ENCODE measurements at regions not wholly inside any gene's neighbourhood (a gene's known extent, or its start where the extent isn't known, plus 50 kb on each side); places are given as distances from the start of the nearest gene placed in this dataset.

DNA sequence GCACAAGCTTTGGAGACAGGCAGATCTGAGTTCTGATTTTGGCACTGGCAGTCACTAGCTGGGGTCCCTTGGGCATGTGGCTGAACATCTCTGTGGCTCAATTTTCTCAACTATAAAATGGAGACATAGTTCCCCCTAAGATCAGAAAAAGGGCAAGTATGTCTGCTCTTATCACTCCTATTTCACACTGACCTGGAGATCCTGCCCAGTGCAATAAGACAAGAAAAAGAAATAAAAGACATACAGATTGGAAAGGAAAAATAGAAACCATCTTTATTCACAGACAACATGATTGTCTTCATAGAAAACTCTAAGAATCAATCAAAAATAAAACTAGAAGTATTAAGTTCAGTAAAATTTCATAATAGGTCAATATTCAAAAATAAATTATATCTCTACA lies 56.0 kb upstream of the LHX1 start:
- Histone ChIP-seq H3K27me3 (ENCODE audit: control insufficient read depth, insufficient read depth, low read length) (peaks cover 2% of the 10 kb centered on the region), H3K4me3 (ENCODE audit: low read depth, low read length) (no peak overlapping the region), H3K36me3 (ENCODE audit: control insufficient read depth, insufficient read depth, low read length) (no peaks in the 10 kb centered on the region)
- no peak for DNase-seq (ENCODE audit: low read depth)
- TF ChIP-seq, protein P1, sequence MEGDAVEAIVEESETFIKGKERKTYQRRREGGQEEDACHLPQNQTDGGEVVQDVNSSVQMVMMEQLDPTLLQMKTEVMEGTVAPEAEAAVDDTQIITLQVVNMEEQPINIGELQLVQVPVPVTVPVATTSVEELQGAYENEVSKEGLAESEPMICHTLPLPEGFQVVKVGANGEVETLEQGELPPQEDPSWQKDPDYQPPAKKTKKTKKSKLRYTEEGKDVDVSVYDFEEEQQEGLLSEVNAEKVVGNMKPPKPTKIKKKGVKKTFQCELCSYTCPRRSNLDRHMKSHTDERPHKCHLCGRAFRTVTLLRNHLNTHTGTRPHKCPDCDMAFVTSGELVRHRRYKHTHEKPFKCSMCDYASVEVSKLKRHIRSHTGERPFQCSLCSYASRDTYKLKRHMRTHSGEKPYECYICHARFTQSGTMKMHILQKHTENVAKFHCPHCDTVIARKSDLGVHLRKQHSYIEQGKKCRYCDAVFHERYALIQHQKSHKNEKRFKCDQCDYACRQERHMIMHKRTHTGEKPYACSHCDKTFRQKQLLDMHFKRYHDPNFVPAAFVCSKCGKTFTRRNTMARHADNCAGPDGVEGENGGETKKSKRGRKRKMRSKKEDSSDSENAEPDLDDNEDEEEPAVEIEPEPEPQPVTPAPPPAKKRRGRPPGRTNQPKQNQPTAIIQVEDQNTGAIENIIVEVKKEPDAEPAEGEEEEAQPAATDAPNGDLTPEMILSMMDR (IDR thresholded peaks at IDR 0.05; ENCODE audit: insufficient read depth, low read length, severe bottlenecking) = no peak
- FAIRE-seq = no peak

DNA sequence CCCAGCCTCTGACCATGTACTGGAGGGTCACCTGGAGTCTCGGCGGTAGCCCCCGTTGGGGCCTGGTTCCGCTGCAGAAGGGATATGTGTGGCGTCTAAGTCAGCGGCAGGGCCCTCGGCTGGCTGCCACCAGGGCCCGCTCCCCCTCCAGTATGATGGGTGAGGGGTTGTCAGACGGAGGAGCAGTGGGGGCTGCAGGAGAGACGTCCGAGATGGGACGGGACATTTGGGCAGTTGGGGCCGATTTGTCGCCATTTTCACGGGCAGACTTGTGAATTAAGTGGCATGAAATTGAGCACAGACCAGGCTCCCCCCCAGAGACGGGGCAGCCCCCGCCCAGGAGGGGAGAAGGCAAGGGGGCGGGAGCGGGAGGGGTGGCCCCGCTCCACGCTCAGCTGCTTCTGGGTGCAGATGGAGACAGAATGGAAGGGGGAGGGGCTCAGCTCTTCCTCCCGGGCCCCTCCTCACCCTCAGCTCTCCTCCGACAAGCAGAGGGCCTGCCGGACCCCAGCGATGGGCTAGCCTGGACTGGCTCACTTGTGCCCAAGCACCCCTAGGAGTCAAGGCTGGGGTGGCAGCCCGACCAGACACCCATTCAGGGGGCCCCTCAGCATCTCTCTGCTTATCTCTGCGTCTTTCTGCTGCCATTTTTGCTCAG lies 52.7 kb upstream of the LHX1 start:
- H3K27me3 ChIP-seq (ENCODE audit: control insufficient read depth, insufficient read depth, low read length) = peaks cover 2% of the 10 kb centered on the region

DNA sequence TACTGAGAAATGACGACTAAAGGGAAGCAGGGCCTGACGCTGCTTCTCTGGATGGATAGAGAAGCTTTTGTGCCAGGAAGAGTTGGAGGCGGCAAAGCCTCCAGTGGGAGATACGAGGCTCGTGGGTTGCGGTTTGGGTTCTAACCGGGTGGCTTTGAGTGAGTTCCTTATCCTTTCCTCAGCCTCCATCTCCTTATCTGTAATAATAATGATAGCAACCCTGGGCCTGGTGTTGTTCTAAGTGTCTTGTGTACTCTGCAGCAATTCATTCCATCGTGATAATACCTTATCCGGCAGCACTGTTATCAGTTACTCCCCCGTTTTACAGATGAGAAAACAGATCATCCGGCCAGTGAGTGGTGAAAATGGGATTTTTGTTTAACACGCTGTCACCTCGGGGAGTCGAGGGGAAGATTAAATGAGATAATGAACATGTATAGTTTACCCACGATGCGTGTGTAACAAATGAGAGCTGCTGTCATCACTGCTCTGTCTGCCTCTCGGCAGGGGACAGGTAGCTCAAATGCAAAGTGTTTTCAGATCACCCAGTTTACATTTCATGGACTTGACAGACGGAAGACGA lies 52.0 kb upstream of the LHX1 start:
- DNase-seq (ENCODE audit: low read depth) = no peak
- Histone ChIP-seq H3K4me3 (ENCODE audit: low read depth, low read length) (no peak overlapping the region), H3K27me3 (ENCODE audit: control insufficient read depth, insufficient read depth, low read length) (peaks cover 2% of the 10 kb centered on the region), H3K36me3 (ENCODE audit: control insufficient read depth, insufficient read depth, low read length) (no peaks in the 10 kb centered on the region)
- no peak for FAIRE-seq
- TF ChIP-seq, protein P1 (IDR thresholded peaks at IDR 0.05; ENCODE audit: insufficient read depth, low read length, severe bottlenecking) = no peak

More for the DNA sequence above, 52.7 kb upstream of the LHX1 start:
- FAIRE-seq (no peak), DNase-seq (ENCODE audit: low read depth) (no peak)
- no peak overlapping the region for H3K4me3 ChIP-seq (ENCODE audit: low read depth, low read length)
- H3K36me3 ChIP-seq (ENCODE audit: control insufficient read depth, insufficient read depth, low read length) = no peaks in the 10 kb centered on the region
- TF ChIP-seq, protein P1 (IDR thresholded peaks at IDR 0.05; ENCODE audit: insufficient read depth, low read length, severe bottlenecking) = no peak

DNA sequence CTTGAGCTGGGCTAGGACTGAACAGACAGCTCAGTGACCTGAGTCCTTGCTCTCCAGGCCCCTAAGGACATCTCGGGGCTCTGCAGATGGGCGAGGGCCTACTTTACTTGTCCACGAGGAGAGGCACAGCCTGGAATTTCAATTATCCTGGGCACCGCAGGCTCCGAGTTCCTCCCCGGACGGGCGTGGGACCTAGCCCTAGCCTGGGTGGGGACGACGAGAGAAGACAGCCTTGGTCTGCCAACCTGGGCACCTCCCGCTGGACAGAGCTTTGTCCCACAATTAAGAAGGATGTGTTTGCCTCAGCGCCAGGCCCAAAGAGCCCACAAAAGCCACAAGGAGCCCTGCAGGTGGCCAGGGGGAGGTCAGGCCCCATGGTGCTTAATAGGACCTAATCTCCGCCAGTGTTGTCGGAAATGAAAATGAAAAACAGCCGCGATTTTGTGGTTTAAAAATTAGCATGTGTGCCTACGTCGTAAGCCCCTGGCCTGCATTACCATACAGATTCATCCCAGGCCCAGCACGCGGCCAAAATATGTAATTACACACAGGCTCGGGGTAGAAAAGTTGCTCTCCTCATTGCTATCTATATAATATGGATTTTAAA lies 51.4 kb upstream of the LHX1 start:
- Histone ChIP-seq H3K27me3 (ENCODE audit: control insufficient read depth, insufficient read depth, low read length) (peaks cover 2% of the 10 kb centered on the region), H3K36me3 (ENCODE audit: control insufficient read depth, insufficient read depth, low read length) (no peaks in the 10 kb centered on the region), H3K4me3 (ENCODE audit: low read depth, low read length) (no peak overlapping the region)
- no peak for DNase-seq (ENCODE audit: low read depth)
- FAIRE-seq = no peak
- TF ChIP-seq, protein P1 (IDR thresholded peaks at IDR 0.05; ENCODE audit: insufficient read depth, low read length, severe bottlenecking) = no peak

All from bronchial epithelial cell (primary cell).